H1 (cell line): ENCODE measurements at regions not wholly inside any gene's neighbourhood (a gene's known extent, or its start where the extent isn't known, plus 50 kb on each side); places are given as distances from the start of the nearest gene placed in this dataset.

Source experiments
- CBX5 ChIP-seq: fragments of 300-800, 300-1000 bp; sonication (generic); IDR thresholded peaks from 2 replicates; pipeline ENCODE4 v1.7.1; 2016; ENCODE audit warnings: antibody characterized with exemption, low read length, low read depth
- KDM5A ChIP-seq: fragments of 200-600 bp; IDR thresholded peaks from 2 replicates; pipeline ENCODE4 v1.7.1; 2012; ENCODE audit warnings: mild to moderate bottlenecking, low read length, inconsistent platforms, mixed read lengths
- TAF7 ChIP-seq: optimal IDR thresholded peaks from 2 replicates; pipeline ENCODE3; 2011; ENCODE audit warnings: low read depth, mild to moderate bottlenecking, inconsistent platforms, low read length, moderate library complexity, borderline replicate concordance

DNA sequence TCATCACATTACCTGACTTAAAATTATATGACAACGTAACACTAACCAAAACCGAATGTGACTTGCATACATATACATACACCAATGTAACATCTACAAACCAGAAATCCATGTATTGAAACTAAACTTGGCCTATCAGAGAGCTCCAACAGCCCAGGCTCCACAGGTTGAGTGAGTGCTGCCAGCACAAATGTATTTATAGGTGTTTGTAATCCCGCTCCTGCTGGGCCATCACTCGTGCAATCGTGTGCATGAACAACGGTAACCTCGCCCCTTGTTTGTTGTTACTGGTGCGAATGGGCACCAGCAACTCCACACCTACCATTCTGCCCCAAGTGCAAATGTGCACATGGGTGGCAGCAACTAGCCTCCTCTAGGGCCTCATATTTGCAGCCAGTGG is 165.7 kb upstream of the XIST start (continued):
- TF ChIP-seq TAF7 (no peak), KDM5A (no peak), CBX5 (no peak)
